ENCODE measurements at regions not wholly inside any gene's neighbourhood (a gene's known extent, or its start where the extent isn't known, plus 50 kb on each side); places are given as distances from the start of the nearest gene placed in this dataset.
"Not testable (repeated sequence)": the region's sequence is repeated elsewhere in the genome, so short reads cannot be mapped to it uniquely, and the experiment has no call there.

GRCh38 chr7:116340943-116341907 lies 130.9 kb downstream of the TES start:
- DNase-seq (ENCODE audit: low spot score) = no peak

GRCh38 chr7:116342125-116342524 lies 131.8 kb downstream of the TES start:
- DNase-seq (ENCODE audit: low spot score) = no peak

GRCh38 chr7:116347151-116347832 lies 137.0 kb downstream of the TES start:
- no peak for DNase-seq (ENCODE audit: low spot score)

- no peak for DNase-seq (ENCODE audit: low spot score)
Observed at GRCh38 chr7:116348346-116348745, 138.0 kb downstream of the TES start.

- no peak for DNase-seq (ENCODE audit: low spot score)
Observed at GRCh38 chr7:116351966-116352365, 141.6 kb downstream of the TES start.

- no peak for DNase-seq (ENCODE audit: low spot score)
Observed at GRCh38 chr7:116353647-116354046, 143.3 kb downstream of the TES start.

GRCh38 chr7:116354171-116354545 lies 143.8 kb downstream of the TES start:
- DNase-seq (ENCODE audit: low spot score) = no peak

- peak; percentile 62 for DNase-seq (ENCODE audit: low spot score)
Observed at GRCh38 chr7:116354546-116355423, 144.4 kb downstream of the TES start.

GRCh38 chr7:116355424-116355765 lies 144.1 kb upstream of the CAV2 start:
- DNase-seq (ENCODE audit: low spot score) = no peak

GRCh38 chr7:116356333-116356965 lies 143.1 kb upstream of the CAV2 start:
- DNase-seq (ENCODE audit: low spot score) = no peak

GRCh38 chr7:116356979-116357378 lies 142.6 kb upstream of the CAV2 start:
- DNase-seq (ENCODE audit: low spot score) = no peak

- no peak for DNase-seq (ENCODE audit: low spot score)
Observed at GRCh38 chr7:116357781-116358670, 141.5 kb upstream of the CAV2 start.

GRCh38 chr7:116361767-116362166 lies 137.8 kb upstream of the CAV2 start:
- DNase-seq (ENCODE audit: low spot score) = no peak

GRCh38 chr7:116363637-116364432 lies 135.7 kb upstream of the CAV2 start:
- DNase-seq (ENCODE audit: low spot score) = no peak

- no peak for DNase-seq (ENCODE audit: low spot score)
Observed at GRCh38 chr7:116364469-116364868, 135.1 kb upstream of the CAV2 start.

GRCh38 chr7:116365797-116366196 lies 133.7 kb upstream of the CAV2 start:
- DNase-seq (ENCODE audit: low spot score) = no peak

- DNase-seq (ENCODE audit: low spot score) = no peak
Observed at GRCh38 chr7:116367171-116367813, 132.2 kb upstream of the CAV2 start.

- no peak for DNase-seq (ENCODE audit: low spot score)
Observed at GRCh38 chr7:116368965-116369364, 130.6 kb upstream of the CAV2 start.

GRCh38 chr7:116371536-116371935 lies 128.0 kb upstream of the CAV2 start:
- DNase-seq (ENCODE audit: low spot score) = not testable (repeated sequence)

GRCh38 chr7:116373229-116373628 lies 126.3 kb upstream of the CAV2 start:
- not testable (repeated sequence) for DNase-seq (ENCODE audit: low spot score)
